RWPE1 (cell line): ENCODE measurements at regions not wholly inside any gene's neighbourhood (a gene's known extent, or its start where the extent isn't known, plus 50 kb on each side); places are given as distances from the start of the nearest gene placed in this dataset.

Experiments
- CTCF ChIA-PET: fragments of 350-600 bp; sonication (Branson Sonifier 250); formaldehyde crosslinking; extraction: SDS; loops from one replicate; lab custom pipeline; 2021; lab: Yijun Ruan, JAX
- POLR2A ChIA-PET: fragments of 400-600 bp; formaldehyde crosslinking; extraction: SDS; loops from one replicate; lab custom pipeline; 2020; ENCODE audit warnings: antibody characterized with exemption; ENCODE audit not compliant: low non-redundant PET; lab: Yijun Ruan, JAX
- DNase-seq: peaks from one replicate; pipeline ENCODE4 v3.0.0; 2012; ENCODE audit warnings: low spot score
- H3K27ac ChIP-seq: fragments of 450-650 bp; 2 replicates; pipeline ENCODE4 v1.5.1; 2017
- TF ChIP-seq, protein P1 (sequence below): fragments of 450-650 bp; conservative IDR thresholded peaks from 2 replicates; pipeline ENCODE4 v1.5.1; 2017; ENCODE audit warnings: low read depth, mild to moderate bottlenecking

DNA sequence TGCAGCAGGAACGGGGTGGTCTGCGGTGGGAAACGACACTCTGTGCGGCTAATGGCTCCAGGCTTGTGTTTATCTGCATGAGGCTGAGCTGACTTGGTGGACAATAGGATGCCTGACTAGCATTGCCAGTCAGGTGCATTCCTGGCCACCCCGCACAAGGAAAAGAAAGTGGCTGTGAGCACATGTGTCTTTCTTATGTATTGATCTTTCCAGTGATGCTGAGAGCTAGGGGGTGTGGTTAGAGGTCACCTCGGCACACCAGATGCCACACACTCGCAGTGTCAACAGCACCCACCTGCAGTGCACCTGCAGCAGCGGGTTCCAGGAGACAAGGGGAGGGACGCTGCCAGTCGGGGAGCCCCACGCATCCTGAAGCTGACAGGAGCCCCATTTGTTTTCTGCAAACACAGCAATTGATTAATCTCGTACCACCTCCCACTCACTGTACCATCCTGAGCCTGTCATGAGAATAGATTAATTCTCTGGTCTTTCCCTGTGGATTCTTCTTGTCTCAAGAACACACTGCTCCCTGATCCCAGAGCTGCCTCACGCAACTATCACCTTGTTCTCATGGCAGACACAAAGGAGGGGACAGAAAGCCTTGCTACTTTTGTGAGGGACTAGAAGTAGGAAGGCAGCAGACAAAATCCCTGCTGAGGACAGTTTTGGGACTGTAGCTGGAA, 251.7 kb upstream of the WWC1 start:
- POLR2A ChIA-PET, result no interaction called here
- CTCF ChIA-PET, result no interaction called here
- no peak for DNase-seq
- TF ChIP-seq, protein P1, sequence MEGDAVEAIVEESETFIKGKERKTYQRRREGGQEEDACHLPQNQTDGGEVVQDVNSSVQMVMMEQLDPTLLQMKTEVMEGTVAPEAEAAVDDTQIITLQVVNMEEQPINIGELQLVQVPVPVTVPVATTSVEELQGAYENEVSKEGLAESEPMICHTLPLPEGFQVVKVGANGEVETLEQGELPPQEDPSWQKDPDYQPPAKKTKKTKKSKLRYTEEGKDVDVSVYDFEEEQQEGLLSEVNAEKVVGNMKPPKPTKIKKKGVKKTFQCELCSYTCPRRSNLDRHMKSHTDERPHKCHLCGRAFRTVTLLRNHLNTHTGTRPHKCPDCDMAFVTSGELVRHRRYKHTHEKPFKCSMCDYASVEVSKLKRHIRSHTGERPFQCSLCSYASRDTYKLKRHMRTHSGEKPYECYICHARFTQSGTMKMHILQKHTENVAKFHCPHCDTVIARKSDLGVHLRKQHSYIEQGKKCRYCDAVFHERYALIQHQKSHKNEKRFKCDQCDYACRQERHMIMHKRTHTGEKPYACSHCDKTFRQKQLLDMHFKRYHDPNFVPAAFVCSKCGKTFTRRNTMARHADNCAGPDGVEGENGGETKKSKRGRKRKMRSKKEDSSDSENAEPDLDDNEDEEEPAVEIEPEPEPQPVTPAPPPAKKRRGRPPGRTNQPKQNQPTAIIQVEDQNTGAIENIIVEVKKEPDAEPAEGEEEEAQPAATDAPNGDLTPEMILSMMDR, result no peak
- H3K27ac ChIP-seq, result no peak overlapping the region

DNA sequence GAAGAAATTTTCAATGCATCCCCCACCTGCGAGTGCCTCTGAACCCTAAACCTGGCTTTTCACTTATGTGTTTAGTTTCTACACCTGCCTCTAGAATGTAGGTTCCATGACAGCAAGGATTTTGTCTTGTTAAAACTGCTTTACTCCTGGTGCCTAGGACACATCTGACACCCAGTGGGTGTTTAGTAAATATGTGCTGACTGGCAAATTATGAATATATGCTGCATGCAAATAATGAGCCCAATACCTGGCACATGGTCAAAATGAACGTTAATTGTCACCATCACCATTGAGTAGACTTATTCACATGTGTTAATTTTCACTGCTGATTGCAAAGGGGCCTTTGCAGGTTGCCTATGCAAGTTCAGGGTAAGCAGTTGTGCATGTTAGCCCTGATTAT, 249.9 kb upstream of the WWC1 start:
- ChIA-PET CTCF (no interaction called here), POLR2A (no interaction called here)
- no peak overlapping the region for H3K27ac ChIP-seq
- DNase-seq, result no peak
- TF ChIP-seq, protein P1, result no peak

DNA sequence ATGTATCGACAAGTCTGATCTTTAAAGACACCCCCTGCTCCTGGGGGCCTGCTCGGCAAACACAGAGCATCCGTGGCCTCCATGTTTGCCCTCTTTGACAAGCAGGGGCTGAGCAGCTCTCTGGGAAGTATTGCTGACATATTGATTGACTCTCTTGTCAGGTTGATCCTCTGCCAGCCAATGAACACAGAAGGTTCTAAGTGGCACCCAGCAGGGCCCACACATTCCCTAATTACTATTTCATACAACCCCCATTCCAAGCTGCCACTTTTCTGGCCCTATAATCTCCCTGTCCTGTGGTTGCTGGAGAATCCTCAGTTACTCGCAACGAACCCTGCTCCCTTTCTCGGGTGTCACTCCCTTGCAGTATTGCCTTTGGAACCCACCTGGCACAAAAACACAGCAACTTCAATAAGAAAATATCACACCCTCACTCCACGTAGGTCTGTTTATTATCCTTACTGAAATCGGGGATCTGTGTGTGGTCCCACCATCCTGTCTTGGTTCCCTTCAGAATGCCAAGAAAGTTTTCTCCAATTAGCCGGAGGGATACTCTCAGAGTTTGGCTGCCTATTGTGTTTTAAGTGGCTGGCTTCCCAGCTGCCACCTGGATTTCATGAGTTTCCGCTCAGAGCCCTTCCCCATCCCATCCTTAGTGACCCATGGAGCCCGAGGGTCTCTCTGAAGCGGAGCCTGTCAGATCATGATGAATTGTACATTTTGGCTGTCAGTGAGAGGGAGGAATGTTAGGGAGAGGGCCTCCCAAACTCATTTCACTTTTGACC, 249.0 kb upstream of the WWC1 start:
- H3K27ac ChIP-seq, result no peak overlapping the region
- ChIA-PET POLR2A (interaction anchor here (0.6 kb wide), 1 partner anchor 176 kb away, joined by 3 read pairs; no protein-coding TSS in a partner anchor), CTCF (interaction anchor here (0.6 to 1.6 kb wide), 3 partner anchors 10 to 336 kb away, joined by 3 read pairs; no protein-coding TSS in a partner anchor)
- TF ChIP-seq, protein P1, result no peak
- no peak for DNase-seq

DNA sequence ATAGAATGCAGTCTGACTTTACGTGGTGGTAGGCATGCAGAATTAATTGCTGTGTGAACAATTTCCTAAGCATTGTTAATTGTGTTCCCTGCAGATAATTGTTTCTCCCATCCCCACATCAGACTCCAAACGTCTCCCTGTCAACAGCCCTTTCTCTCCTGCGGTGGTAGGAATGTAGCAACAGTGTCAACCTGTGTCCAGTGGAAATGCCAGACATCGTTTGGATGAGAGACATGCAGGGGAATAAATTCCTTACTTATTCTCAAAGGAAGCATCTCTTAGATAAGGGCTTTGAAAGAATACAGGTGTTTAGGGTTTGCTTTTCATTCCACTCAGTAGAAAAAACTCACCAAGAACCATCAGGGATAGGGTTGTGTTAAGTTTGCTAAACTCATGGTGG, 245.3 kb upstream of the WWC1 start:
- ChIA-PET CTCF (no interaction called here), POLR2A (no interaction called here)
- TF ChIP-seq, protein P1, result no peak
- H3K27ac ChIP-seq, result no peak overlapping the region
- DNase-seq, result no peak

DNA sequence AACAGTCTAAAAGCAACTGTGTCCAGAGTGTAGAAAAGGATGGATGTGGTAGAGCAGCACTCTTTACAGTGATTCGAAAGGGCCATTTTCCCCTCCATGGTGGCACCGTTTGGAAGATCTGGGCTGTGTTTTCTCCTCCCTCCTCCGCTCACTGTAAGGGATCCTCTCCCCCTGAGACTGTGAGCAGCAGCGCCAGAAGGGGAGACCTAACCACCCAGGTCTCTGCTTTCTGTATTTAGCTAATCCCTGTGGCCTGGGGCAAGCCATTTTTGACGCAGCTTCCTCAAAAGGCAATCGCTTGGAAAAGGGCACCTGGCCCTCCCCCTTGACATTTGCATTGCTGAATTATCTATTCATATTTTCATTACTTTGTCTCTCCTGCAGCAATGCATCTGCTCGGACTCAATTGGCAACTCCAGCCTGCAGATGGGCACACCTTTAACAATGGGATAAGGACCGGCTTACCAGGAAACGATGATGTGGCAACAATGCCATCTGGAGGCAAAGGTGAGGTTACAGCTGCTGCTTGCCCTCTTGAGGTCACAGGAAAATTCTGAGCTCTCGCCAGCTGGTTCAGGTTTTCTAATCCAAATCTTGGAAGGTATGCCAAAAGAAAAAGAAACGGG, 244.3 kb upstream of the WWC1 start:
- ChIA-PET POLR2A (no interaction called here), CTCF (interaction anchor here (0.5 to 1.7 kb wide), 30 partner anchors 9 to 1139 kb away, joined by 3 to 13 read pairs (median 4); partner anchors contain the start of gene TENM2)
- DNase-seq, result peak; percentile 88
- TF ChIP-seq, protein P1, result peak; percentile 89
- H3K27ac ChIP-seq, result peak overlapping the region; percentile 34

DNA sequence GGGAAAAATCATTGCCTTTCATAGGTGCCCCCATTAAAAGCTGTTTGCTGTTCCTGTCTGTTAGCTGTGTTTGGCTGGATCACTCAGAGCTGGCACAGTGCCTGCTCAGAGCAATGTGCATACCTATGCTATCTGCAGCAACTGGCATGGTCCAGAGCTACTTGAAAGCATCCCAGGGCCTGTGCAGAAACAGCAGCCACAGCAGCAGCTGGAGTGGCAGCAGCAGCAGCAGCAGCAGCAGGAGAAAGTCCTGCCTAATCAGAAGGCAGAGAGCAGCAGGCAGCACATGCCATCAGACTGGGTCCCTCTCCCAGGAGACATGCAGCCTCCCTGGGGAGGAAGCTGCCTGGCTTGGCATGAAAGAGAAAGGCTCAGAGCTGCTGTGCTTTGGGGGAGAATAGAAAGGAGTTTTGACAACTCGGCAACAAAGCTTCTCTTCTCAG, 243.8 kb upstream of the WWC1 start:
- DNase-seq, result no peak
- POLR2A ChIA-PET, result no interaction called here
- TF ChIP-seq, protein P1, result peak; percentile 63
- CTCF ChIA-PET, result interaction anchor here (0.5 to 1.7 kb wide), 28 partner anchors 8 to 1069 kb away, joined by 3 to 13 read pairs (median 4); partner anchors contain the start of gene TENM2
- H3K27ac ChIP-seq, result peak overlapping the region; percentile 34
